GM12878 (cell line): ENCODE measurements at regions not wholly inside any gene's neighbourhood (a gene's known extent, or its start where the extent isn't known, plus 50 kb on each side); places are given as distances from the start of the nearest gene placed in this dataset.

ENCODE experiments used
- BCL11A ChIP-seq: IDR thresholded peaks from 2 replicates; pipeline ENCODE4 v1.6.1; 2011; ENCODE audit warnings: low read depth, low read length
- PAX8 ChIP-seq: fragments of 450-650 bp; IDR thresholded peaks from 2 replicates; pipeline ENCODE4 v1.6.1; 2017; ENCODE audit warnings: mild to moderate bottlenecking, moderate library complexity

- no peak for TF ChIP-seq BCL11A
- no peak for TF ChIP-seq PAX8
These were observed 544.7 kb upstream of the NDST4 start for GRCh38 chr4:115657991-115658650.
